Spinal cord (tissue), 9 donors: ENCODE measurements at regions not wholly inside any gene's neighbourhood (a gene's known extent, or its start where the extent isn't known, plus 50 kb on each side); places are given as distances from the start of the nearest gene placed in this dataset.

Experiments
- DNase-seq, 6 donors: peaks; one replicate each; pipeline versions ENCODE4 v3.0.0 to v3.0.0-alpha.2; 2013 to 2015; ENCODE audit warnings: low spot score in 6 of 6, low read depth in 4 of 6
- H3K27ac ChIP-seq: one replicate; pipeline ENCODE4 v1.5.1; 2013; ENCODE audit warnings: low read depth, low read length, control low read depth
- H3K27me3 ChIP-seq: one replicate; pipeline ENCODE4 v1.6.1; 2013; ENCODE audit warnings: low read length; ENCODE audit not compliant: control insufficient read depth, insufficient read depth
- H3K36me3 ChIP-seq: one replicate; pipeline ENCODE4 v1.6.1; 2013; ENCODE audit warnings: low read length; ENCODE audit not compliant: control insufficient read depth, insufficient read depth
- H3K4me1 ChIP-seq: one replicate; pipeline ENCODE4 v1.6.1; 2013; ENCODE audit warnings: low read length; ENCODE audit not compliant: control insufficient read depth, insufficient read depth
- H3K4me3 ChIP-seq: one replicate; pipeline ENCODE4 v1.5.1; 2013; ENCODE audit warnings: low read depth, low read length, control low read depth
- H3K9me3 ChIP-seq: one replicate; pipeline ENCODE4 v1.6.1; 2013; ENCODE audit warnings: low read length; ENCODE audit not compliant: control insufficient read depth, insufficient read depth
- WGBS: methylation state at CpG from one replicate; pipeline ENCODE4 v1.1.5; 2013; ENCODE audit warnings: missing lambda C conversion rate; ENCODE audit not compliant: insufficient coverage; 5-methylcytosine and 5-hydroxymethylcytosine counted together
- donor health status: healthy.

GRCh38 chr4:123216946-123217345 lies 179.6 kb upstream of the SPRY1 start:
- DNase-seq: no peak
- no peaks in the 10 kb centered on the region for H3K27me3 ChIP-seq
- H3K9me3 ChIP-seq: no peaks in the 10 kb centered on the region
- no peak overlapping the region for H3K27ac ChIP-seq
- no peaks in the 10 kb centered on the region for H3K4me1 ChIP-seq
- no peaks in the 10 kb centered on the region for H3K36me3 ChIP-seq
- no peak overlapping the region for H3K4me3 ChIP-seq

GRCh38 chr4:123217664-123218063 lies 178.9 kb upstream of the SPRY1 start:
- no peaks in the 10 kb centered on the region for H3K9me3 ChIP-seq
- no peak overlapping the region for H3K4me3 ChIP-seq
- WGBS: no CpG with 5 or more reads among the region's 2 CpGs
- no peaks in the 10 kb centered on the region for H3K4me1 ChIP-seq
- no peaks in the 10 kb centered on the region for H3K27me3 ChIP-seq
- no peak for DNase-seq
- H3K27ac ChIP-seq: no peak overlapping the region
- H3K36me3 ChIP-seq: no peaks in the 10 kb centered on the region

GRCh38 chr4:123218981-123219380 lies 177.6 kb upstream of the SPRY1 start:
- 98% methylated on average over 4 of the region's 4 CpGs for WGBS
- no peaks in the 10 kb centered on the region for H3K4me1 ChIP-seq
- H3K9me3 ChIP-seq: no peaks in the 10 kb centered on the region
- no peak overlapping the region for H3K27ac ChIP-seq
- H3K4me3 ChIP-seq: no peak overlapping the region
- no peaks in the 10 kb centered on the region for H3K27me3 ChIP-seq
- H3K36me3 ChIP-seq: no peaks in the 10 kb centered on the region
- no peak for DNase-seq

GRCh38 chr4:123229286-123229685 lies 167.3 kb upstream of the SPRY1 start:
- H3K36me3 ChIP-seq: no peaks in the 10 kb centered on the region
- WGBS: 75% methylated on average over 1 of the region's 1 CpG
- H3K9me3 ChIP-seq: no peaks in the 10 kb centered on the region
- H3K4me3 ChIP-seq: no peak overlapping the region
- no peaks in the 10 kb centered on the region for H3K4me1 ChIP-seq
- H3K27me3 ChIP-seq: no peaks in the 10 kb centered on the region
- no peak for DNase-seq
- H3K27ac ChIP-seq: no peak overlapping the region

- Histone ChIP-seq H3K9me3 (no peaks in the 10 kb centered on the region), H3K27ac (no peak overlapping the region), H3K4me1 (no peaks in the 10 kb centered on the region), H3K36me3 (no peaks in the 10 kb centered on the region), H3K27me3 (no peaks in the 10 kb centered on the region), H3K4me3 (no peak overlapping the region)
- WGBS: 100% methylated on average over 2 of the region's 2 CpGs
- no peak for DNase-seq
Measured at GRCh38 chr4:123230061-123230460, 166.5 kb upstream of the SPRY1 start.

- Histone ChIP-seq H3K4me3 (no peak overlapping the region), H3K4me1 (no peaks in the 10 kb centered on the region), H3K27me3 (no peaks in the 10 kb centered on the region), H3K27ac (no peak overlapping the region), H3K36me3 (no peaks in the 10 kb centered on the region), H3K9me3 (no peaks in the 10 kb centered on the region)
- WGBS: 67% methylated on average over 3 of the region's 3 CpGs
- no peak for DNase-seq
Measured at GRCh38 chr4:123232439-123232838, 164.2 kb upstream of the SPRY1 start.

- Histone ChIP-seq H3K27ac (no peak overlapping the region), H3K4me1 (no peaks in the 10 kb centered on the region), H3K36me3 (no peaks in the 10 kb centered on the region), H3K9me3 (no peaks in the 10 kb centered on the region), H3K4me3 (no peak overlapping the region), H3K27me3 (no peaks in the 10 kb centered on the region)
- no CpG with 5 or more reads among the region's 4 CpGs for WGBS
- peak in 1 of 6 donors; percentile 19 for DNase-seq
Measured at GRCh38 chr4:123233136-123233768, 163.3 kb upstream of the SPRY1 start.

GRCh38 chr4:123234955-123235354 lies 161.6 kb upstream of the SPRY1 start:
- Histone ChIP-seq H3K36me3 (no peaks in the 10 kb centered on the region), H3K27me3 (no peaks in the 10 kb centered on the region), H3K27ac (no peak overlapping the region), H3K4me3 (no peak overlapping the region), H3K4me1 (no peaks in the 10 kb centered on the region), H3K9me3 (no peaks in the 10 kb centered on the region)
- DNase-seq: no peak

GRCh38 chr4:123235431-123235830 lies 161.2 kb upstream of the SPRY1 start:
- WGBS: 90% methylated on average over 2 of the region's 2 CpGs

GRCh38 chr4:123236606-123237005 lies 160.0 kb upstream of the SPRY1 start:
- Histone ChIP-seq H3K4me3 (no peak overlapping the region), H3K27me3 (no peaks in the 10 kb centered on the region), H3K36me3 (no peaks in the 10 kb centered on the region), H3K4me1 (no peaks in the 10 kb centered on the region), H3K9me3 (no peaks in the 10 kb centered on the region), H3K27ac (no peak overlapping the region)
- no CpG with 5 or more reads among the region's 2 CpGs for WGBS
- no peak for DNase-seq

More at GRCh38 chr4:123235431-123235830, 161.2 kb upstream of the SPRY1 start:
- no peak for DNase-seq
- Histone ChIP-seq H3K27me3 (no peaks in the 10 kb centered on the region), H3K27ac (no peak overlapping the region), H3K36me3 (no peaks in the 10 kb centered on the region), H3K9me3 (no peaks in the 10 kb centered on the region), H3K4me1 (no peaks in the 10 kb centered on the region), H3K4me3 (no peak overlapping the region)
